Kidney epithelial cell (primary cell): ENCODE measurements at regions not wholly inside any gene's neighbourhood (a gene's known extent, or its start where the extent isn't known, plus 50 kb on each side); places are given as distances from the start of the nearest gene placed in this dataset.
A peak's percentile ranks its signal among the peaks of the same experiment; 100 is the strongest.

ENCODE experiments used
- DNase-seq: peaks from one replicate; pipeline ENCODE4 v3.0.0-alpha.2; 2010; ENCODE audit warnings: low read depth
- H3K27me3 ChIP-seq: 2 replicates; pipeline ENCODE4 v1.6.0; 2011; ENCODE audit warnings: low read length; ENCODE audit not compliant: control insufficient read depth, insufficient read depth
- H3K36me3 ChIP-seq: 2 replicates; pipeline ENCODE4 v1.5.1; 2011; ENCODE audit warnings: low read length; ENCODE audit not compliant: control insufficient read depth, insufficient read depth
- H3K4me3 ChIP-seq: 2 replicates; pipeline ENCODE4 v1.5.1; 2011; ENCODE audit warnings: low read depth, mild to moderate bottlenecking, control low read depth, low read length
- CTCF ChIP-seq: IDR thresholded peaks from 2 replicates; pipeline ENCODE4 v1.5.1; 2011; ENCODE audit warnings: mild to moderate bottlenecking, moderate library complexity, low read length, control low read depth, inconsistent platforms; ENCODE audit not compliant: insufficient read depth, poor library complexity, severe bottlenecking

- no peak for TF ChIP-seq CTCF
- no peaks in the 10 kb centered on the region for H3K36me3 ChIP-seq
- H3K27me3 ChIP-seq, result no peaks in the 10 kb centered on the region
- H3K4me3 ChIP-seq, result no peak overlapping the region
- no peak for DNase-seq
These were observed 108.6 kb upstream of the CNTNAP5 start for GRCh38 chr2:123916531-123916930.

- H3K36me3 ChIP-seq, result no peaks in the 10 kb centered on the region
- no peak for TF ChIP-seq CTCF
These were observed 107.8 kb upstream of the CNTNAP5 start for GRCh38 chr2:123917241-123917640.

GRCh38 chr2:123928358-123928757, 96.7 kb upstream of the CNTNAP5 start:
- TF ChIP-seq CTCF, result no peak
- Histone ChIP-seq H3K27me3 (no peaks in the 10 kb centered on the region), H3K36me3 (no peaks in the 10 kb centered on the region)

More at GRCh38 chr2:123917241-123917640, 107.8 kb upstream of the CNTNAP5 start:
- DNase-seq, result no peak
- Histone ChIP-seq H3K27me3 (no peaks in the 10 kb centered on the region), H3K4me3 (no peak overlapping the region)

GRCh38 chr2:123935405-123935804, 89.7 kb upstream of the CNTNAP5 start:
- no peak for TF ChIP-seq CTCF
- Histone ChIP-seq H3K4me3 (no peak overlapping the region), H3K36me3 (no peaks in the 10 kb centered on the region)

More at GRCh38 chr2:123928358-123928757, 96.7 kb upstream of the CNTNAP5 start:
- H3K4me3 ChIP-seq, result no peak overlapping the region
- no peak for DNase-seq

GRCh38 chr2:123953846-123954245, 71.2 kb upstream of the CNTNAP5 start:
- Histone ChIP-seq H3K4me3 (no peak overlapping the region), H3K27me3 (no peaks in the 10 kb centered on the region), H3K36me3 (no peaks in the 10 kb centered on the region)
- TF ChIP-seq CTCF, result no peak
- DNase-seq, result peak; percentile 25

More at GRCh38 chr2:123935405-123935804, 89.7 kb upstream of the CNTNAP5 start:
- DNase-seq, result no peak
- no peaks in the 10 kb centered on the region for H3K27me3 ChIP-seq

GRCh38 chr2:123958011-123958410, 67.1 kb upstream of the CNTNAP5 start:
- no peak for TF ChIP-seq CTCF
- Histone ChIP-seq H3K4me3 (no peak overlapping the region), H3K27me3 (no peaks in the 10 kb centered on the region), H3K36me3 (no peaks in the 10 kb centered on the region)
- DNase-seq, result no peak
